SH-SY5Y (cell line): ENCODE measurements at regions not wholly inside any gene's neighbourhood (a gene's known extent, or its start where the extent isn't known, plus 50 kb on each side); places are given as distances from the start of the nearest gene placed in this dataset.

Experiments
- GATA2 ChIP-seq: IDR thresholded peaks from 2 replicates; pipeline ENCODE4 v1.6.1; 2011; ENCODE audit warnings: mild to moderate bottlenecking, low read depth, low read length
- GATA3 ChIP-seq: IDR thresholded peaks from 2 replicates; pipeline ENCODE4 v1.6.1; 2011; ENCODE audit warnings: low read depth, mild to moderate bottlenecking, low read length, moderate library complexity

- TF ChIP-seq GATA2 (no peak), GATA3 (no peak)
Observed at GRCh38 chr6:163738304-163738703, 323.8 kb downstream of the QKI start.
